ENCODE measurements at regions not wholly inside any gene's neighbourhood (a gene's known extent, or its start where the extent isn't known, plus 50 kb on each side); places are given as distances from the start of the nearest gene placed in this dataset.
"Not testable (repeated sequence)": the region's sequence is repeated elsewhere in the genome, so short reads cannot be mapped to it uniquely, and the experiment has no call there.

DNA sequence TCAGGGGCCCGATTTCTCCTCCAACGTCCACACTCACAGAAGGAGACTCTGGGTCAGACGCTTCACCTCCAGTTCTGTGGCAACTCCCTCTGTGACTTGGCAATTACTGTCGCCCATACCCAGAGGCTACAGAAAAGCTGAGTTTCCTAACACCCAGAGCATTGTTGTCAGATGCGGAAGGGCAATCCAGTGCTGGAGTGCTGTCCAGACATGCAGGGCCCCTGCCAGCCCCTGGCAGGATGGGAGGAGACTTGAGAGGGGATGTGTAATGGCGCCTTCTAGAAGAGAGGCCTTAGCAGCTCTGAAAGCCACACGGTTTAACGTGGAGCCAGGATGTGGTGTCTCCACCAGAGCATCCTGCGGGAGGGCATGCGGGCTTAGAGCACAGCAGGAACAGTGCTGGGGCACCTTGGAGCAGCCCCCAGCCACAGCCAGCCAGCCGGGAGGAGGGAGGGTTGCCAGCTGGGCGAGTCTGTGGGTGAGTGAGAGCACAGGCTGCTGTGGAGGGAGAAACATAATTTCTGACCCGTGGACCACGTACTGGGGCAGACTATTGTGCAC, 139.4 kb upstream of the IRX1 start:
- H3K9me3 Mint-ChIP-seq = peaks cover 0 to 8% (median 0%) of the 10 kb centered on the region in 9 donors
- no peaks in the 10 kb centered on the region for H3K36me3 Mint-ChIP-seq
- no peak overlapping the region for H3K27ac Mint-ChIP-seq
- peaks cover 0 to 8% (median under 1%) of the 10 kb centered on the region in 5 donors for H3K27me3 Mint-ChIP-seq
- H3K4me1 Mint-ChIP-seq = no peaks in the 10 kb centered on the region
- H3K4me3 Mint-ChIP-seq = no peak overlapping the region
- DNase-seq (no peak), ATAC-seq (no peak)
- POLR2A ChIA-PET = no interaction called here

DNA sequence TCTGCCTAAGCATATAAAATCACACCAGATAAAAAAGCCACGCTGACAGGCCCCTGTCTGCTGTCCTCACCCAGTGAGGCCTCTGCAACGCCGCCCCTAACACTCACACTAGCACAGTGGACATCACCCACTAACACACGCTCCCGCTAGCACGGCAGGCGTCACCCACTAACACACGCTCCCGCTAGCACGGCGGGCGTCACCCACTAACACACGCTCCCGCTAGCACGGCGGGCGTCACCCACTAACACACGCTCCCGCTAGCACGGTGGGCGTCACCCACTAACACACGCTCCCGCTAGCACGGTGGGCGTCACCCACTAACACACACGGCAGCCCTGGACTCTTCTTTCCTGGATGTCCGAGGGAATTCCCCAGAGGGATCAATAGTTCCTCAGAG, 141.6 kb upstream of the IRX1 start:
- H3K36me3 Mint-ChIP-seq, ATAC-seq, H3K27me3 Mint-ChIP-seq, H3K9me3 Mint-ChIP-seq, DNase-seq, H3K4me1 Mint-ChIP-seq, POLR2A ChIA-PET, H3K4me3 Mint-ChIP-seq, H3K27ac Mint-ChIP-seq: not testable (repeated sequence)

DNA sequence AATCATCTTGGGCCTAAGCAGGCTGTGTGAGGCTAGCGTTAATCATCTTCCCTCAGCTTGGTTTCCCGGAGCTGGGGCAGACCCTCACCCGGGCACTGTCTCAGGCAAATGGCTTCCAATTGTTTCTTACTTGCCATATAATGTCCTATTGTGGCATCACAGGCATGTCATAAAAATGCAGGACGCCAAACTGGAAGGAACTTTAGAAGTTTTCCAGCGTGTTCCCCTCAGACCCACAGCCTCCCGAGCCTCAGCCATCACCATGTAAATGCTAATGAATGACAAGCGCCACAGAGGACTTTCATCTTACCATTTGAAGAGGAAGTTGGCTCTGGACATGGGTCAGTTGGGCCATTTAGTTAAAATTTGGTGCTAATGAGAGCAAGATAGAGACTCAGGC, 143.0 kb upstream of the IRX1 start:
- DNase-seq = no peak
- ATAC-seq = no peak
- no peak overlapping the region for H3K27ac Mint-ChIP-seq
- H3K27me3 Mint-ChIP-seq = peaks cover 0 to 3% (median 0%) of the 10 kb centered on the region in 5 donors
- POLR2A ChIA-PET = no interaction called here
- no peaks in the 10 kb centered on the region for H3K36me3 Mint-ChIP-seq
- H3K9me3 Mint-ChIP-seq = peaks cover 0 to 14% (median 0%) of the 10 kb centered on the region in 9 donors
- no peaks in the 10 kb centered on the region for H3K4me1 Mint-ChIP-seq
- H3K4me3 Mint-ChIP-seq = no peak overlapping the region

DNA sequence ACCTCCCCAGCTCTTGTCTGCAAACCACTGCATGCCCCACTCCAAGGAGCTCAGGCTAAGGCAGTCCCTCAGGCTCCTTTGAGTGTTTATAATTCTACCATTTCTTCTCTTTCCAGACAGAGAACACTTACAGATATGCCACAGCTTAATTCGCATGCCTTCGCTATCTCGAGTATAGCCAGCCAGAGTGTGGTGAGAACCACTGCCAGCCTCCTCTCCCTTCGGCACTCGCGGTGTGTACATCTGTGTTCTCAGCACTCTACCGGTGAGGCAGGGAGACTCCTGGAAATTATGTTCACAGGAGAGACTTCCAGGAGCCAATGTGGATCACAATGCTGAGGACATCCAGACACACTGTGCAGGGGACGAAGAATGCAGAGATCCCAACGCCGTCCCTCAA, 143.7 kb upstream of the IRX1 start:
- Mint-ChIP-seq H3K4me3 (no peak overlapping the region), H3K4me1 (no peaks in the 10 kb centered on the region), H3K27me3 (peaks cover 0 to 3% (median 0%) of the 10 kb centered on the region in 5 donors), H3K27ac (no peak overlapping the region), H3K9me3 (peaks cover 0 to 17% (median 0%) of the 10 kb centered on the region in 9 donors), H3K36me3 (no peaks in the 10 kb centered on the region)
- ATAC-seq = no peak
- POLR2A ChIA-PET = no interaction called here
- DNase-seq = no peak

DNA sequence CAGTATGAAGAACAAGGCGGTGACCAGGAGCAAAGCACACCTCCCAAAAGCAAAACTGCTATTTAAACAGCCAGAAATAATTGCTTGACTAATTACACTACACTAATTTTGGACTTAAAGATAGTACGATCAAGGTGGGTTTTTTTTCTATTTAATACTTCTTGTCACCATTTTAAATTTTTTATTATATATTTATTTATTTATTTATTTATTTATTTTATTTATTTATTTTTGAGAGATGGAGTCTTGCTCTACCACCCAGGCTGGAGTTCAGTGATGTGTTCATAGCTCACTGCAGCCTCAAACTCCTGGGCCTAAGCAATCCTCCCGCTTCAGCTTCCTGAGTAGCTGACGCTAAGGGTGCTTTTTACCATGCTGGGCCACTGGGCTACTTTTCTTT, 146.2 kb upstream of the IRX1 start:
- no peak overlapping the region for H3K4me3 Mint-ChIP-seq
- POLR2A ChIA-PET = no interaction called here
- H3K9me3 Mint-ChIP-seq = peaks cover 0 to 20% (median 0%) of the 10 kb centered on the region in 9 donors
- H3K36me3 Mint-ChIP-seq = no peaks in the 10 kb centered on the region
- no peaks in the 10 kb centered on the region for H3K27me3 Mint-ChIP-seq
- DNase-seq = no peak
- no peaks in the 10 kb centered on the region for H3K4me1 Mint-ChIP-seq
- H3K27ac Mint-ChIP-seq = no peak overlapping the region
- no peak for ATAC-seq

DNA sequence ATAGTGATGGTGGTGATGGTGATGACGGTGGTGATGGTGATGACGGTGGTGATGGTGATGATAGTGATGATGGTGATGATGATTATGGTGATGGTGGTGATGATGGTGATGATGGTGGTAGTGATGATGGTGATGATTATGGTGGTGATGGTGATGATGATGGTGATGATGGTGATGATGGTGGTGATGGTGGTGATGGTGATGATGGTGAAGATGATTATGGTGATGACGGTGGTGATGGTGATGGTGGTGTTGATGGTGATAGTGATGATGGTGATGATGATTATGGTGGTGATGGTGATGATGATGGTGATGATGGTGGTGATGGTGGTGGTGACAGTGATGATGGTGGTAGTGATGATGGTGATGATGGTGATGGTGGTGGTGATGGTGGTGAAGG, 149.2 kb upstream of the IRX1 start:
- no peak overlapping the region for H3K4me3 Mint-ChIP-seq
- H3K36me3 Mint-ChIP-seq = no peaks in the 10 kb centered on the region
- H3K27ac Mint-ChIP-seq = no peak overlapping the region
- no peak for DNase-seq
- H3K27me3 Mint-ChIP-seq = no peaks in the 10 kb centered on the region
- H3K9me3 Mint-ChIP-seq = peaks cover 0 to 20% (median 0%) of the 10 kb centered on the region in 9 donors
- no peak for ATAC-seq
- H3K4me1 Mint-ChIP-seq = no peaks in the 10 kb centered on the region
- POLR2A ChIA-PET = no interaction called here

DNA sequence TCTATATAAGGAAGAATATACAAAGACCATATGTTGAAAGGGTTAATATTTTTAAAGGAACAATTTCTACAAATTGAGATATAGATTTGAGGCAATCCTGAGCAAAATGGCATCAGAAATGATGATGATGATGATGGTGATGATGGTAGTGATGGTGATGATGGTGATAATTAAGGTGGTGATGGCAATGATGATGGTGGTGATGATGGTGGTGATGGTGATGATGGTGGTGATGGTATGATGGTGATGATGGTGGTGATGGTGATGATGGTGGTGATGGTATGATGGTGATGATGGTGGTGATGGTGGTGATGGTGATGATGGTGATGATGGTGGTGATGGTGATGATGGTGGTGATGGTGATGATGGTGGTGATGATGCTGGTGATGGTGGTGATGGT, 150.1 kb upstream of the IRX1 start:
- H3K27ac Mint-ChIP-seq, H3K4me3 Mint-ChIP-seq, H3K4me1 Mint-ChIP-seq, DNase-seq, POLR2A ChIA-PET, H3K36me3 Mint-ChIP-seq, ATAC-seq, H3K27me3 Mint-ChIP-seq: not testable (repeated sequence)
- H3K9me3 Mint-ChIP-seq = peaks cover 0 to 20% (median 0%) of the 10 kb centered on the region in 9 donors

DNA sequence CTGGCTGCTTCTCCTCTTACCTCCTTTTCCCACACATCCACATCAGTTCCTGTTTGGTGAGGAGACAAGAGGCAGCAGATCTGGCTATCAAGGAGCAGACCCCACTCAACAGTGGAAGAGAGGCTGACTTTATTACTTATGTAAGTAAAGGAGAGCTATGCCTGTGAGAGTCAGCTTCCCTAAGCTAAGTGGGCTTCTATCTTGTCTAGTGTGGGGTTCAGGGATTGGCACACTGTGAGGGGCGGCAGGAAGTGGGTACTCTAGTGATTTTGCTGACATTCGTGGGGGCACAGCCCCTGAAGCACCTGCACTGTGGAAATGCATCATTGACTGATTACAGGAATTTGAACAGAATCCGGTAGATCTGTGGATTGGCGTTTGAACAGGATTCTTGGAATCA, 163.5 kb upstream of the IRX1 start:
- POLR2A ChIA-PET = no interaction called here
- DNase-seq (no peak), ATAC-seq (no peak)
- Mint-ChIP-seq H3K27me3 (peaks cover 0 to 18% (median 6%) of the 10 kb centered on the region in 5 donors), H3K4me3 (no peak overlapping the region), H3K36me3 (no peaks in the 10 kb centered on the region), H3K9me3 (peaks cover 0 to 9% (median 0%) of the 10 kb centered on the region in 9 donors), H3K27ac (no peak overlapping the region), H3K4me1 (no peaks in the 10 kb centered on the region)

DNA sequence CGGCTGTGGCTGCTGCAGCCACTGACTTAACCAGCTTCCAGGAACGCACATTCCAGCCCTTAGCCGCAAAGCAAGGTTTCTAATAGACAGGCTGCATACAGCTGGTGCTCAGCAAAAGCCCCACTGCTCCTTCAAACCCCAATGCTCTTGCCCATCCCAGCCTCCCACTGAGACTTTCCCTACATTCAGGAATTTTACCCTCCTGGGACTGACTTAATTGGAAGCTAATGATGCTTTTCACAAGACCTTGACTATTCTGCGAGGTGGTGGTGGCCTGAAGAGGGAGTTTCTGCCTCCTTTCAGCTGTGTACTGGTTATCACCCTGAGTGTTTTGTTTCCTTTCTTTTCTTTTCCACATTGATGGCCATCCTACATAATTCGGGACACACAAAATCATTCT, 164.9 kb upstream of the IRX1 start:
- Mint-ChIP-seq H3K36me3 (no peaks in the 10 kb centered on the region), H3K27ac (no peak overlapping the region), H3K4me3 (no peak overlapping the region), H3K4me1 (no peaks in the 10 kb centered on the region), H3K27me3 (peaks cover 0 to 18% (median 6%) of the 10 kb centered on the region in 5 donors), H3K9me3 (peaks cover 0 to 9% (median 0%) of the 10 kb centered on the region in 9 donors)
- DNase-seq = no peak
- POLR2A ChIA-PET = no interaction called here
- ATAC-seq = no peak

DNA sequence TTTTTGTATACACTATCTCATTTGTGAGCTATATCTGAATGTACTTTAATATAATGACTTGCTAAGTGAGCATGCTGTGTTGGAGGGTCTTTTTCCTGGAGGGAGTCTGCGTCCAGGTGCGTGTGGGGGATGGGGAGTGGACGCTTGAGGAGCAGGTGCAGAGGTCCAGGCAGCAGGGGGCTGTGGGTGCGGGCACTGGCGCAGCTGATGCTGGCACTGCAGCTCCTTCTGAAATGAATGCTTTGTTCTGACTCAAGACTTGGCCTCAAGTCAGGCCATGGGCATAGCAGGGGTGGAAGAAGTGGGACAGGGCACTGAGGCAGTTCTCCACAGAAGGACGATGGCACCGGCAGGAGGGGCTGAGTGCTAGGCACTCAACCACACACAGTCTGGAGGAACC, 165.7 kb upstream of the IRX1 start:
- Mint-ChIP-seq H3K4me1 (no peaks in the 10 kb centered on the region), H3K9me3 (peaks cover 0 to 9% (median 0%) of the 10 kb centered on the region in 9 donors), H3K36me3 (no peaks in the 10 kb centered on the region), H3K27me3 (peaks cover 0 to 18% (median 6%) of the 10 kb centered on the region in 5 donors), H3K4me3 (no peak overlapping the region), H3K27ac (no peak overlapping the region)
- ATAC-seq (no peak), DNase-seq (no peak)
- POLR2A ChIA-PET = no interaction called here

DNA sequence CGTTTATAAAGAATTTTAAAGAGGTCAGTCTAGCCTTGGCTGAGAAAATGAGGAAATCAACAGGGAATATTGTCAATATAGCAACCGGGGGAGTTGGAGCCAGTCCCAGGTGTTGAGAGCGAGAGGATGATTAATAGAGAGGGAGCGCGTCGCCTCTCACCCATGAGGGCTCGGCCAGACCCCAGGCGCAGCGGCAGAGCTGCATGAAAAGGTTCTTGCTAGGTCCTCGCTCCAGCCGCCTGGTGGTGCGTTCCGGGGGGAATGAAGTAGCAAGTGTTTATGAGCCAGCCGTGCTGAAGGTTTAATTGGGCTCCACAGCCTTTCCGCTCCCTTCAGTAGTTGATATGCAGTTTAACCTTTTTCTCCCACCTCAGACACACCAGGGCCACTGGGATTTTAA, 167.3 kb upstream of the IRX1 start:
- Mint-ChIP-seq H3K36me3 (no peaks in the 10 kb centered on the region), H3K27me3 (peaks cover 0 to 18% (median 6%) of the 10 kb centered on the region in 5 donors), H3K4me3 (no peak overlapping the region), H3K4me1 (no peaks in the 10 kb centered on the region), H3K27ac (no peak overlapping the region), H3K9me3 (peaks cover 0 to 21% (median 0%) of the 10 kb centered on the region in 9 donors)
- no peak for DNase-seq
- POLR2A ChIA-PET = no interaction called here
- no peak for ATAC-seq

DNA sequence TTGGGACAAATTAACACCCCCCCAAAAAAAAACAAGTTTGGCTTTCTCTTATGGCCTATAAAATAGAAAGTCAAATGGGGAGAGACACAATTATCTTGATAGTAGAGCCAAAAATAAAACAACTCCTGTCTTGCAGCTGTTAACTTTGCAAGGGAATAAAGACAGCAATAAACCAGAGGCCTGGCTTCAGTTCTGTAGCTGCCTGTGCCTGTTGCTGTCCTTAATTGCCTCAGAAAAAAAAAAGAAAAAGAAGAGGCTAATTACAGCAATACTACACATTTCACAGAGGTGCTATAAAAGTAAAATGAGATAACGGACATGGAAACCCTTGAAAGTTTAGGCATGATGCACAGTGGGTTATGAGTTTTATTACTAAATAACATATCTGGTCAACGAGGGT, 170.7 kb upstream of the IRX1 start:
- H3K27me3 Mint-ChIP-seq = peaks cover 0 to 19% (median 6%) of the 10 kb centered on the region in 5 donors
- no peaks in the 10 kb centered on the region for H3K36me3 Mint-ChIP-seq
- H3K4me3 Mint-ChIP-seq = no peak overlapping the region
- H3K27ac Mint-ChIP-seq = no peak overlapping the region
- H3K4me1 Mint-ChIP-seq = no peaks in the 10 kb centered on the region
- POLR2A ChIA-PET = no interaction called here
- ATAC-seq (no peak), DNase-seq (no peak)
- peaks cover 0 to 15% (median 3%) of the 10 kb centered on the region in 9 donors for H3K9me3 Mint-ChIP-seq

DNA sequence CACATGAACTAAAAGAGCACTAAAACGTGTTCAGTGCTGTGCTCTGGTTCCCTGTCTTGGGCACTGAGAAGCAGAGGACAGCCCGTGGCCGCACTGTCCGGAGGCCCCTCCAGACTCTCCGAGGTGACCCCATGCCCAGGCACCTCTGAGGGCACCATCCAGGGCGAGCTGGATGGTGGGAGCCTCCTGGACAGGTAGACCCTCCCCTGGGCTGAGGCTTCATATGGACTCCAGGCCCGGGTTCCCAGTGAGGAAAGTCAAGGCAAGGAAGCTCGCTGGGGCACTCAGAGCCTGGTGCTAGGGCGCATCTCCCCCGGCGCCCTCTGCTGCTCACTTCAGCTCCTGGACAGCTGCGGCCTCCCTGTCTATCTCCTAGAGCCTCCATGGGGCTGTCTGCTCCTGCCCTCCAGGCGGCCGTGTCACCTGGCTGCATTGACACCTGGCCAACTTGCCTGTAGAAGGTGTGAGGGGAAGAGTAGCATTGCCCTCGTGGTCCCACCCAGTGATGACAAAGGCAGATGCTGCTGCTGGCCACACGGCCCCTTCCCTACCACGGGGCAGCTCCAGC, 178.2 kb upstream of the IRX1 start:
- H3K9me3 Mint-ChIP-seq = peaks cover 0 to 21% (median 3%) of the 10 kb centered on the region in 9 donors
- POLR2A ChIA-PET = no interaction called here
- ATAC-seq (no peak), DNase-seq (no peak)
- H3K36me3 Mint-ChIP-seq = no peaks in the 10 kb centered on the region
- no peak overlapping the region for H3K4me3 Mint-ChIP-seq
- H3K27me3 Mint-ChIP-seq = peaks cover 0 to 16% (median 3%) of the 10 kb centered on the region in 5 donors
- H3K4me1 Mint-ChIP-seq = no peaks in the 10 kb centered on the region
- H3K27ac Mint-ChIP-seq = no peak overlapping the region

DNA sequence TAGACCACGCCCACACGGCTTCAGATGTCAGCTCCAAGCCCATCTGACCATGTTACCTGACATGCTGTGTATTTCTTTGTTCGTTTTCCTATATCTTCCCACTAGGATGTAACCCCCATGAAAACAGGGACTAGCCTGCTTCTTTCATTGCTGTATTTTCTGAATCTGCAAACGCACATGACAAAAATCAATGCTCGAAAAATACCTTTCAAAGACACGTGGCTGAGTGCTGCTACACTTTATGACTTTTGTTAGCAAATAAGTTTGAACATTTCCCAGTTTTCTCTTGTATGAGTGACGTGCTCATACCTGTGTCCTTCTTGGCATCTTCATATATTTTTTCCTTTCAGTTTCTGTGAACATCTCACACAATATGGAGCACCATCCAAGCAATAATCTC, 181.3 kb upstream of the IRX1 start:
- DNase-seq (no peak), ATAC-seq (no peak)
- H3K27ac Mint-ChIP-seq = no peak overlapping the region
- H3K4me1 Mint-ChIP-seq = no peaks in the 10 kb centered on the region
- H3K27me3 Mint-ChIP-seq = peaks cover 0 to 9% (median 0%) of the 10 kb centered on the region in 5 donors
- peaks cover 0 to 13% (median 0%) of the 10 kb centered on the region in 3 donors for H3K36me3 Mint-ChIP-seq
- H3K4me3 Mint-ChIP-seq = no peak overlapping the region
- peaks cover 4 to 32% (median 21%) of the 10 kb centered on the region in 9 donors for H3K9me3 Mint-ChIP-seq
- POLR2A ChIA-PET = no interaction called here

Data from naive thymus-derived CD8-positive, alpha-beta T cell (primary cell).